ENCODE measurements at regions not wholly inside any gene's neighbourhood (a gene's known extent, or its start where the extent isn't known, plus 50 kb on each side); places are given as distances from the start of the nearest gene placed in this dataset.

- no peak for DNase-seq (ENCODE audit: low spot score)
- intact Hi-C loops (cut with DNase I) = loop anchor here in 1 of 2 donors (10.0 kb wide), 1 partner anchor 70 kb away; no protein-coding TSS in a partner anchor
These were observed 54.2 kb upstream of the ATF3 start for GRCh38 chr1:212554401-212554800.

GRCh38 chr1:212555426-212555825 is 53.1 kb upstream of the ATF3 start:
- intact Hi-C loops (cut with DNase I) = loop anchor here (5.0 to 10.0 kb wide), 2 partner anchors 71 to 73 kb away; no protein-coding TSS in a partner anchor
- DNase-seq (ENCODE audit: low spot score) = no peak

- intact Hi-C loops (cut with DNase I) = loop anchor here (5.0 to 10.0 kb wide), 2 partner anchors 72 to 75 kb away; no protein-coding TSS in a partner anchor
These were observed 51.6 kb upstream of the ATF3 start for GRCh38 chr1:212556822-212557549.

GRCh38 chr1:212557739-212558692 is 50.5 kb upstream of the ATF3 start:
- peak; percentile 91 for DNase-seq (ENCODE audit: low spot score)
- intact Hi-C loops (cut with DNase I) = loop anchor here (5.0 to 10.0 kb wide), 2 partner anchors 73 to 76 kb away; no protein-coding TSS in a partner anchor

More at GRCh38 chr1:212556822-212557549, 51.6 kb upstream of the ATF3 start:
- DNase-seq (ENCODE audit: low spot score) = no peak

- intact Hi-C loops (cut with DNase I) = loop anchor here (5.0 to 10.0 kb wide), 2 partner anchors 74 to 77 kb away; no protein-coding TSS in a partner anchor
- DNase-seq (ENCODE audit: low spot score) = peak; percentile 98
These were observed 49.7 kb upstream of the ATF3 start for GRCh38 chr1:212558693-212559480.
